Mesenteric fat pad (tissue), 1 donor: ENCODE measurements at regions not wholly inside any gene's neighbourhood (a gene's known extent, or its start where the extent isn't known, plus 50 kb on each side); places are given as distances from the start of the nearest gene placed in this dataset.

Source experiments
- DNase-seq: peaks from one replicate; pipeline ENCODE4 v3.0.0-alpha.2; 2020; ENCODE audit warnings: low spot score
- donor health status: DM: yes; HTN: yes; CAD: no.

DNA sequence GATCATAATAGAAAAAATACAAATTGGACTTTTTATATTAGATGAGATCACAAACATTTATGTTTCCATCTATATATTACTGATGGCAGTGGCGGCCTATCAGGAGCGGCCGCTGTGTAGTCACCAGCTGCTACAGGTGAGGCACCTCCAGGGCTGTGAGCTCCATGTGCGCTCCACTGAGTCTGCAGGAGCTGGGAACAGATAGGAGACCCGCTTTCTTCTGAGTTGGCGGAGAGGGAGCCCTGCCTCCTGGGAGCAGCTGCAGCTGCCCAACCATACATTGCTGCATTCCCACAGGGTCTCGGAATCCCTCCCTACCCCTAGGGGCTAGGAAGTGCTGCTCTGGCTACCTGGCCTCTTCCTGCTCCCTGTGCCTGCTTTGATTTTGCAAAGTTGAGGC, 812.9 kb downstream of the PDHA2 start:
- DNase-seq: no peak

DNA sequence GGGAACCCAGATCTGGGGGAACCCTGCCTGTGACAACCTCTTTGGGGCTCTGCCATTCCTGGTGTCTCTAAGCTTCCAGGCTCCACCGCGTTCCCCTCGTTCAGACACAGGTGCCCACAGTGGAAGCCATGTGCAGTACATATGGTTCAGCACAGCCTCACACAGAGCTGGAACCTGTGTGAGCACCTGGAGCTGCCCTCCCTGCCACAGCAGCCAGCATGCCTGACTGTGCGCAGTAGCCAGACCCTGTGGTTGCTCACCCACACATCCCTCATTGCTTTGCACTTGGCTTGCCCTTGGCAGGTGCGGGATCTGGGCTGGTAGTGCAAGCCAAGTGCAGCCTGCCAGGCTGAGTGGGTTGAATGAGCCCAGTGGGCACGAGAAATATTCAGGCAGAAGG, 814.2 kb downstream of the PDHA2 start:
- DNase-seq: no peak

DNA sequence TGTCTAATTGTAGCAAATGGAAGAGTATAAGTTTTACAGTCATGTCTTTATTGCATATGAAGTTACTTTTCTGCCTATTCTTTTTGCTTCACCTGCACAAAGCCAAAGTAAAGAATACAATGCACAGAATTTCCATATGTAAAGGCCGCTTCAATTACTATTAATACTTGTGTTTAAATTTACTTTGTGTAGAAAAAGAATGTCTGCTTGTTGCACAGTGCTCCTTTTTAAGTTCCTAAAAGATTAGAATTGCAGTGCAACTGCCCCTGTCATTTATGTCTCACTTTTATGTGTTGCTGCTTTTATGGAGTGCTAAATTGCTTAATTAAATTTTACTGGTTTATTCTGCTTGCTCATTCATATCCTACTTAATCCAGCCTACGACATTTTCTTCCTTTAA, 830.5 kb downstream of the PDHA2 start:
- DNase-seq: no peak

DNA sequence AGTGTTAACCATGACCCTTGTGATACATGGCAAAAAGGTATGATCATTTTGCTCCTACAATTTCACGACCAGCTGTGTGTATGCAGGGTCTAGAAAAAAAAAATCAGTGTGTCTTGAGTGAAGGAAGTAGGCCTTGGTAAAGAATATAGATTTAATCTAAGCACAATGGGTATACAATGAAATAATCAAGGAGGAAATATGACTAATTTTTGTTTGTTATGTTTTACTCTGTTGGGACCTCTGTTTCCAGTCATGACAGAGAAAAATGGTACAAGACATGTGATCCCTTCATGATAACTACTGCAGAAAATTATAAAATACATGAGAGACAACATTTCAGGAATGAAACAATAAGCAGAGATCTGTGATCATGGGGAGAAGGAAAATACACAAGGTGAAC, 835.5 kb downstream of the PDHA2 start:
- DNase-seq: no peak

DNA sequence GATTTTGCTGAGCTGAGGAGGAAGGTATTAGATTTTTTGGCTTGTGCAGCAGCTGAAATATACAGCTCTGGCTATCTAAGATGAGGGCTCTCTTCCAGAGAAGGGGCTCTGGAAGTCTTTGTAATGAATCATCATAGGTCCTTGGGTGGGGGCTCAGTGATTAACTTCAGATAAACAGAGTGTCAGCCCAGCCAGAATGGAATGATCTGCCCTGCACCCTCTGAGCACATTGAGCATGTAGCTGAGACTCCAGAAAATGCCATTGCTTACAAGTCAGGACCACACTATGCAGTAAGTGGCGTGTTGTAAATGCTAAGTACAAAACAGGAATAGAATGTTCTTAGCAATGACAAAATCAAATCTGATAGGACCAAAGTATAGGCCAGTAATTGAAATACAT, 836.0 kb downstream of the PDHA2 start:
- no peak for DNase-seq

DNA sequence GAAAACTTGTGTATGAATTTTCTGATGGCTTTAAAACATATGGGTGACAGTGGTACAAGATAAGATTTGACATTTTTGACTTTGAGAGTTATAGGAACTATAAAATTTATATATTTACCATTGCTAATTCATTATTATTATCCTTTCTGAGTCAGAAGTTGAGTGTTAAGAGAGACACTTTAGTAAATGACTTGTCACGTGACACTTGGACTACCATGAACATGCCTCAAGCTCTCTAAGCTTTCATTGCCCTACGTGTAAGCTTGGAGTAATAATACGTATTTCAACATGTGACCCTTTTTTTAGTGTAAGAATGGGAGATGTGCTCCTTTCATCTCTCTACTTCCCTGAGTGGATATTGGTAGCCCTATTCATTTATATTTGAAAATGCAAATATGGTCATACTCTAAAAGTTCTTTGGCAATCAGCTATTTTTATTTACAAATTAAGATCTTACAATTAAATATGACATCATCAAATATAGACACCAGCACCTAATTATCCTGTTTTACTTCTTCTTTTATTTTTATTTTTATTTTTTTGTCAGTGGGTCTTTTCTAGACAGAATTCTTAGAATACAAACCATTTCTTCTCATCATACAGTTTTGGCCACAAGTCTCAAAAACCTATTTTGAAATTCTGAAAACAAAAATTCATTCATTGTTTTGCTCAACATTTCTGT, 837.0 kb downstream of the PDHA2 start:
- DNase-seq: no peak

DNA sequence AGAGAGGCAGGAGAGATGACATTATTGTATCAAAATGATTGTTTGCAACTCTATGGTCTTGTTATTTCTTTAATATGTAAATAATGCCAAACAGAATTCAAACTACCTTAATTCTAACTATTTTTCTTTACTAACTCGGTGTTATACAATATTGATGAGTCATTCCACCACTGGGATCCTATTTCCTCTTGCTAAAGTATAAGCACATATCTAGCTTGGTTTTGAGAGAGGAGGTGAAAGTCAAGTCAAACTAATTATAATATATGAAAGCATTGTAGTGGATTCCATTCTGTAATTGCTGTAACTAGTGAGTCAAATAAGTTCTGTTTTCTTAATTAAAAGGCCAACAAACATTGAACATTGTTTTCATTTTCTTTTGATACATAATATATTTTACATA, 837.6 kb downstream of the PDHA2 start:
- no peak for DNase-seq

DNA sequence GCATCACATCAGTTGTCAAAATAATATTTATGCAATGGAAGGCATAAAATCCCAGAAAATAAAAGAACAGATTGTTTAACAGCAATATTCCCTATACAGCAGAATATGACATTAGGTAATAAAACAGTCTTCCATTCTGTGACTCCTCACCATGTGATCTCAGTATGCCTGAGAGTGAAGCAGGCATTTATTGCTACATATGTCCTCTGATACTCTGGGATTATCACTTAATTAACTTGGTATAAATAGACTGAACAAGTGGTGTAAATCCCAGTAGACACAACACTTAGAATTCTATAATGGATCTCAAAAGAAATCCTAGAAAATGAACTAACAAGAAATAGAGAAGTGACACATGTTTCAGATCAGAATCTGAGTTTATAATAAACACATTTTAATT, 841.3 kb downstream of the PDHA2 start:
- DNase-seq: no peak

DNA sequence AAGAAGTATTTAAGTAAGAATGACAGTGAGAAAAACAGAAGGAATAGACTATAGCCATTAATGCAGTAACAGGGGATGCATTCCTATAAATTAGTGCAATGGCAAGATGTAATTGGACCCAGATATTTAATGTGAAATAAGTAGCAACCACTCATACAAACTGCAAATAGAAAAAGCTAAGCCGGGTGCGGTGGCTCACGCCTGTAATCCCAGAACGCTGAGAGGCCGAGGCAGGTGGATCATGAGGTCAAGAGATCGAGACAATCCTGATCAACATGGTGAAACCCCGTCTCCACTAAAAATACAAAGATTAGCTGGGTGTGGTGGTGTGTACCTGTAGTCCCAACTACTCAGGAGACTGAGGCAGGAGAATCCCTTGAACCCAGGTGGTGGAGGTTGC, 845.8 kb downstream of the PDHA2 start:
- no peak for DNase-seq

DNA sequence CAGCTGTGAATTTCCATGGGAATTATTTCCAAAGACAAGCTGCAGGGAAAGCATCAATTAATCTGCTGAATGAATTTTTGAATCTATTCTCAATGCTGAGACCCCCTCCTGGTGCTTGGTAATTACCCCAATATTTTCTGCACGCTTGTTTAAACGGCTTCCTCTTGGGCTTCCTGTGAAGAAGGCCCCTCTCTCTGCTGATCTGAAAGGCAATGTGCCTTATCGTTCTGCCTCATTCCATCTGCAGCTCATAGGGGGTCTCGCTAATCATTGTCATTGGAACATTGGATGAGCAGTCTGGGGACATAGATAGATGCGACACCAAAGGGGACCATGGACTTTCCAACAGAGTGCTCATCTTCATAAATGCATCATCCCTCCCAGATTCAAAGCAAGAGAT, 851.6 kb downstream of the PDHA2 start:
- no peak for DNase-seq

DNA sequence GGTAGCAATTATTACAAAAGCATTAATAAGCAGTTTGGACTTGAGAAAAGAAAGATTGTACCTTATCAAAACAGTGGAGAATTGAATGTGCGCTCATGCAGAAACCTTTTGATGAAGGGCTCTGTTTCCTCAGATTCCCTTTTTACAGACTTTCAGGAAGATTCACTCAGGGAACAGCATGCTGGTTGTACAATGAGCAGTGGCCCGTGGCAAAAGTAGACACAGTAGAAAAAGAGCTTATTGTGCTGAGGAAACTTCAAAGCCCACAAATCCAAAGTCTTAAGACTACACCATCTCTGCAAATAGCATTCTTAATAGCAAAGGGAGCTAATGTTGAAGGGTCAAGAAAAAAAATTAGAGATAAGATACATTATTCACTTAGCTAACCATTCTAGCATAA, 858.9 kb downstream of the PDHA2 start:
- no peak for DNase-seq

DNA sequence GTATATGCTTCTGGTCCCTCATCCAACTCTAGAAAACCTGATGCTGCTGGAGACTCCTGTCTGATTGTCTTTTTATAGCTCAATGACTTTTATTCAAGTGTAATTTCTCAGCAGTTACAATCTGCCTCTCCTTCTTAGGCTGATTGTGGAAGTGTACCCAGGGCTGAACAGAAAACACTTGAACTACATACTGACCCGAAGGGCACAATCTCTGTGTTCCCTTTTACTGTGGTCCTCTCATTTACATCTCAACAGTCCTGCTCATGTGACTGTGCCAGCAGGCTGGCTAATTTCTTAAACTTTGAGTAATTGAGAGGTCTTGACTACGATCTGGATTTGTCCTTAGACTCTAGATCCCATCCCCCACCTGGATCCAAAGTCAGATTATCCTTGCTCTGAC, 863.4 kb downstream of the PDHA2 start:
- DNase-seq: no peak

DNA sequence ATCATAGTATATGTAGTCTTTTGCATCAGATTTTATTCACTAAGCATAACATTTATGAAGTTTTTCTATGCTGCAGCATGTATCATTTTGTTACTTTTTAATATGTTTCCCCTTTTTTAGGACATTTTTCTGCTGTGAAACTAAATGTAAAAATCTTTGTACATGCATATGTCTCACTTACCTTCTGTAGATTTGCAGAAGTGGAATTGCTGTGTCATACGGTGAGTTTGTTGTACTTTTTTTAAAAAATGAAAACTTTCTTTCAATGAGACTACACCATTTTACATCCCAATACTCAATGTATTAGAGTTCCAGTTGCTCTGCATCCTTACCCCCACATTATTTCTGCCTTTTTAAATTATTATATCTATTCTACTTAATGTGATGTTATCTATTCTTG, 868.9 kb downstream of the PDHA2 start:
- no peak for DNase-seq

DNA sequence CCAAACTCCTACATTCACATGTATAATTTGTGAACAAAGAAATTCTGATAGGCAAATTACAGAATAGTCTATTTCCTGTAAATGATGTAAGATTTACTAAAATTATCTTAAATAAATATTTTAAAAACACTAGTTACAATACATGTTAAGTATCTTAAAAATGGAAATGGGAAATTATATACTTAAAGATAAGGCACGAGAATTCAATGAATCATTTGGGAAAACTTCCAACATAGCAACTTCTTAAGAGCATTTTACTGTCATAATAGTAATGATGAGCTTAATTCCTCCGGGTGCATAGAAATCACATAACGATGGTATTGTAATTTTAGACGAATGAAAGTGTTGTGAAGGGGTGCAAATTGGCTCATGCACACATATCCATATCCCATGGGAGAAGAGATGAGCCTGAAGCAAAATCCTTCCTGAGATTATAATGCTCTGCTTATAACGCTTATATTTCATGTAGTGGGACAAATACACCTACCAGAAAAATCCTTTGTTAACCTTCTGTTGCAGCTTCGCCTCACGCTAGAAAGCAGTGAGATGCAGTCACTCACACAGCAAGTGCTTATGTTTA, 873.5 kb downstream of the PDHA2 start:
- DNase-seq: no peak

DNA sequence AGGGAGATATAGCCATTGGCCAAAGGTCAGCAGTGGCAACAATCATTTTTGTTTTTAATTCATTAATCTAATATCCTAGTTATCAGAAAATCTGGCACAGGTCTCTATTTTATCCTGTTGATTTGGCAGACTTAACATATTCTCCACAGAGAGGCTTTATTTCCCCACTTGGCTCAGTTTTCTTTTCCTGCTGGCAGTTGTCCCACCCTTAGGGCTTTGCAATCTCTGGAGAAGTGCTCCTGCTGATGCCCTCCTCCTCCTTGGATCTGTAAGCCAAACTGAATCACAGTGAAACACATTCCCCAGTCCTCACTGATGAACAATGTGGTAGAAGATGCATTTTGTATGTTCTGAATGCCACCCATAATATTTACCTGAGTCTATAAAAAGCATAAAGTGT, 889.7 kb downstream of the PDHA2 start:
- DNase-seq: no peak

DNA sequence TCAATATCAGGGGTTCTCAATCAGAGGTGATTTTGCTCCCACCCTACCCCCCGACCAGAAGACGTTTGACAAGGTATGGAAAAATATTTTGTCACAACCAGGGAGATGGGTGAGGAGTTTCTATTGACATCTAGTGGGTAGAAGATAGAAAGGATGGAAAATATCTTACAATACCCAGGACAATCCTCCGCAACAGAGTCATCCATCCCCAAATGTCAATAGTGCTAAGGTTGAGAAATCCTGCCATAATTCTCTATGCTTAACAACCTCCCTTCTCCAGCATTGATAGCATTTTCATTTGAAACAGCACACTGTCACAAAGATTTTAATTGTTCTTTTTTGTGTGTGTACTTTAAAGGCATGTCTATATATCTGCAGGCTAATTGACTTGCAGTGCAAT, 890.5 kb downstream of the PDHA2 start:
- DNase-seq: no peak

DNA sequence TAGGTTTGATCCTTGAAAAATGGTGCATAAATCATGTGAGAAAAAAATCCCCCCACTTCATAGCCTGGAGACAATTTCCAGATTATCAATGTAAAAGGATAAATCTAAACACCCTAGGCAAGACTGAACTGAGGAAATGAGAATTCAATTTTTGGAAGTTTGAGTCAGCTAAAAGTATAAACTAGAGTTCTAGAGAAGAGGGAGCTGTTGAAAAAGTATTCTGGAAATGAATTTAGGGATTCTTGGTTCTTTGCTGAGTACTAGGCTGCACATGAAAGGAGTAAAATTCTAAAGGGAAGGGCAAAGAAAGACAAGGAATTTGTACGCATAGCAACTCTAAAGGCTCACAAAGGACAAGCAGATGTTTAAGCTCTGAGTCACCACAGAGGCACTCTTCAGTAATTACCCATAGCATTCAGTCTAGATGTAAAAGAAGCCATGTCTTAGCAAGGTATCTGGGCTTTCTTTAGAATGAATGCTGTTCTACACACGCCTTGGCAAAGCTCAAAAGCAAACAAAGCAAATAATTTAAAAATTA, 896.5 kb downstream of the PDHA2 start:
- no peak for DNase-seq

DNA sequence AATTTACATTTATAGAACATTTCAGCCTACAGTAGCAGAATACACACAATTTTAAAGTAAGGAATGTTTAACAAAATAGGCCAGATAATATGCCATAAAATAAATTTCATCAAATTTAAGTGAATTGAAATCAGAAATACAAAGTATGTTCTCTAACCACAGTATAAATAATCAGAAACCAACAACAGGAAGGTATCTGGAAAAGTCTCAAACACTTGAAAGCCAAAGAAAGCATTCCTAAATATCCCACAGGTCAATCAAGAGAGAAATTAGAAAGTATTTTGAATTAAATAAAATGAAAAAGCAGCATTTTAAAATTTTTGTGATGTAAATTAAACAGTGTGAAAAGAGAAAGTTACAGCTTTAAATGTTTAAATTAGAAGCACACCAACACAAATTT, 899.2 kb downstream of the PDHA2 start:
- no peak for DNase-seq

DNA sequence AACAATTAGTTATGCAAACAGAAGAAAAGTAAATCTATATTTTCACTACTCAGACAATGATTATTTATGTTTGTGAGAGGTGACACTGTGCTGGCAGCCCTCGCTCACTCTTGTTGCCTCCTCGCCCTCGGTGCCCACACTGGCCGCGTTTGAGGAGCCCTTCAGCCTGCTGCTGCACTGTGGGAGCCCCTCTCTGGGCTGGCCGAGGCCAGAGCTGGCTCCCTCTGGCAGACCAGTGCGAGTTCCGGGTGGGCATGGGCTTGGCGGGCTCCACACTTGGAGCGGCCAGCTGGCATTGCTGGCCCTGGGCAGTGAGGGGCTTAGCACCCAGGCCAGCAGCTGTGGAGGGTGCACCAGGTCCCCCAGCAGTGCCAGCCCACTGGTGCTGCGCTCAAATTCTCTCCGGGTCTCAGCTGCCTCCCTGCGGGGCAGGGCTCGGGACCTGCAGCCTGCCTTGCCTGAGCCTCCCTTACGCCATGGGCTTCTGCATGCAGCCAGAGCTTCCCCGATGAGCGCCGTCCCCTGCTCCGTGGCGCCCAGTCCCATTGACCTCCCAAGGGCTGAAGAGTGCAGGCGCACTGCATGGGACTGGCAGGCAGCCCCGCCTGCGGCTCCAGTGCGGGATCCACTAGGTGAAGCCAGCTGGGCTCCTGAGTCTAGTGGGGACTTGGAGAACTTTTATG, 902.6 kb downstream of the PDHA2 start:
- DNase-seq: no peak

DNA sequence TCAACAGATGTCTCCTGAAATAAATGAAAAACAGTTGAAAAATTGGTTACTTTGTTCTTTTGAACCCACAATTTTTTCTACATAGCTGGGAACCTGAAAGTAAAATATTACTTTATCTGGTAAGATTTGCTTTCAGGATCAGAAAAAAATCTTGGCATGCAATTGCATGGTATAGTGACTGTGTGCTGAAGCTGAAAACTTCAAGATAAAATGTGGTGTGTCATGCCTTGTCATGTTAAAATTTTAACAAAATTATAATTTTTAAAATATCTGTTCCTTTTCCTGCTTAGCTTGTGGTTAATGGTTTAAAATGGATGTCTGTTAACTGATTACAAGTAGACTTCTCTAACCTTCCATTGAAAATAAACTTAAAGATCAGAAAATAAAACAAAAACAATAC, 904.8 kb downstream of the PDHA2 start:
- DNase-seq: no peak

DNA sequence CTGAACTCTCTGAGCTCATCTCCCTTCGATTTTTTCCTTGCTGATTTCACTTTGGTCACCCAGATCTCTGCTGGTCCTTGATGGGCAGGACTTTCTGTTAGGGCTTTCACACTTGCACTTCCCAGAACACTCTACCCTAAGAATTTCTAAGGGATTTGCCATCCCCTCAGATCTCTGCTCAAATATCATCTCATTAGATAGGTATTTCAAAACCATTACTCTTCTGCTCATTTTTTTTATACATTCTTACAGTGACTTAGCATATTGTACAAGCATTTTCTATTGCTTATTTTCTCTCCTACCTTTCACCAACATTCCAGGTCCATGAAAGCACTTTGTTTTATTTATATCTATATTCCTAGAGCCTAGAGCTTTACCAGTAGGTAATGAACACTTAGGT, 913.3 kb downstream of the PDHA2 start:
- DNase-seq: no peak

DNA sequence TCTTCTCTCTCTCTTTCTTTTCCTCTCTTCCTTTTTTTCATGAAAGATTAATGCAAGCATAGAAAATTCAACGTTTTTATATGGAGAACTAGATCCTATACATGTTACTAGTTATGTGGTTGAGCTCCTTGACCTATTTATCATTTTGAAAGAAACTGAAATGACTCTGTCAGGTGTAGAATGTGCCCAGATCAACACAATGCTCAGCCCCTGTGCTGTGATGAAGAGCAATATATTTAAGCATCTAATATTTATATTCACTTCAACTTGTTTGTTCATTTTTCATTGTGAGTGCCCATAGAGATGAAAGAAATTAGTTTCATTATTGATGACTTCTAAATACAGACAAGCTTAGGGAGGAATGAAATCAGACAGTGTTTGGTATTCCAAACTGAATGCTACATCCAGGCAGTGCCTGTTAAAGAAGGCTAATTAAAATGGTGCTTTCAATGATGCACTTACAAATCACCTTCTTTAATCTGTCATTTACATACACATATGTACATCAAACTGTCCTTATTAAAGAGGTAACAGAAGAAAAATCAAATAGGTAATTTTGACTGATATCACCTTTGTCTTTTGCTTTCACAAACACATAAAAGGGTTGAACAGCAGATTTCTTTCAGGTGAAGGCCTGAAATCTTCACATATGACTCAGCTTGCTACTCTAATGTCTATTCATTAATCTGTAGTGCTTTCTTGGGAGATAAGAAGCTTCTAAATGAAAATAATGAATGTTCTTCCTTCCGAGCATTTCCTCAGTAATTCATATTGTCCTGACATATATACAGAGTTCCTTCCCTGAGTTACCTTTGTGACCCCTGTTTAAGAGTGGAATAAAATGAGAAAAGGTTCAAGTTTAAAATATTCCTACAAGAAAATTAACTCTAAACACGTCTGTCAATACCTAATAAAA, 915.9 kb downstream of the PDHA2 start:
- no peak for DNase-seq
